NCI-H524 (cell line): ENCODE measurements at regions not wholly inside any gene's neighbourhood (a gene's known extent, or its start where the extent isn't known, plus 50 kb on each side); places are given as distances from the start of the nearest gene placed in this dataset.
"Not testable (repeated sequence)": the region's sequence is repeated elsewhere in the genome, so short reads cannot be mapped to it uniquely, and the experiment has no call there.

Experiments used
- DNase-seq, 2 experiments: peaks; one replicate each; lab custom pipeline; 2025; lab: John Stamatoyannopoulos, UW

DNA sequence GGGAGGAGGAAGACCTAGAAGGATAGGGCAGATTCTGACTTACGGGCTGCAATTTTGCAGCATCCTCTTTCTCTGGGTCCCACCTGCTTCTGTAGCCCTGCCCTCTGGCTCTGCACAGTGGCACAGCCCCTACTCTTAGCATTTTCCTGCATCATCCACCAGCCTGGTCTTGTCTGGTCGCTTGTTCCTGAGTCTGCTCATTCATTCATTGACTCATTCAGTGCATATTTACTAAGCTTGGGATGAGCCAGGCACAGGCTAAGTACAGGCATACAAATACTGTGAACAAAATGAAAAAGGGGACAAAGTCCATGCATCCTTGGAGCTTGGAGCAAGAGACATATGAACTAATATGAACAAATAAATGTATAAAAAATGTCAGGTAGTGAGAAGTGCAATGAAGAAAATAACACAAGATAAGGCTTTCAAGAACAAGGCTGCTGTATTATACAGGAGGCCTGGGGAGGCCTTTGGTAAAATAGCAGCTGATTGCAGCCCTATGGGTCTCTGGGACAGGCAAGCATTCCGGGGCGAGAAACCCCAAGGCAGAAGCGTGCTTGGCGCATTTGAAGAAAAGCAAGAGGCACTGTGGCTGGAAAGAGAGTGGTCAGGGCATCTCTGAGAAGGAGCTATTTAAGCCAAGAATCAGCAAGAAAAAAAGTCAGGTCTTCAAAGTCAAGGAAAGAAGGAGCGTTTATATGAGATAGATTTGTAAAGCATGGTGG is 108.0 kb upstream of the ALX4 start:
- DNase-seq, result no peak

DNA sequence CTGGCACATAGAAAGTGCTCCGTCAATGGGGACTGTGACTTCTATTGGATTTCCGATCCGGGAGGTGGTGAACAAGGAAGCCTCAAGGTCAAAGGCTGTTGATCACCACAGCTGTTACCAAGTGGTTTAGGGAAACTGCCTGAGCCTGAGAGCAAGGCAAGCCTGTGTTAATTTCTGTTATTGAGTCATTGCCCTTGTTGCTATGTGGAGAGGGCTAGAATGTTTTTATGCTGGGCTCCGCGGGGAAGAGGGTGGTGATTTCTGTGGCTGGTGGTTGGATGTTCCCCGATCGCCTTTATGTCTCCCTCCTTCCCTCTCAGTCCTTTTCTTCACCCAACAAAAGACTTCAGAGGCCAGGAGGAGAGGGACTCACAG is 108.5 kb upstream of the ALX4 start:
- DNase-seq, result no peak

DNA sequence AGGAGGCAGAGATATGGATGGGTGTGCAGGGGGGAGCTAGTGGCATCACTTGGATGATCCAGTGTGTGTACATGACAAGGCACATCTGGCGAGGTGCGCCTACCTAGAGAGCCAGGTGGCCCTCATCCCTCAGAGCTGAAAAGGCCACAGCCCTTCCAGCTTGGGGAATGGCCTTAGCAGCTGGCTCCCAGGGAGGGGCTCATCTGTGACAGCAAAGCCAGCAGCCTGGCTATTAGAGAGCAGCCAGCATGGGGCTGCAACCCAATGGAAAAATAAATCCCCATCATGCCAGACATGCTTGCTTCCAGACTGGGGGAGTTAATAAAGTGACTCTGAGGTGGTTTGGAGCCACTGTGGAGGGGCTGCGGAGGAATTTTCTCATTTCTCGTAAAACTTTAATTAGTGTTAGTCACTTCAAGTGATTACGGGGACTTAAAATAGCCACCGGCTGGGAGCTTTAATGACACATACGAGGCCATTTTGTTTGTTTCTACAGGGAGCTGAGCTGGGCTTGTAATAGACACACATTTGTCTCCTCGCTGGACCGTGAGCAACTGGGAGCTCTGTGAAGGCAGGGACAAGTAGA is 111.2 kb upstream of the ALX4 start:
- peak; percentile 46 to 82 for DNase-seq

DNA sequence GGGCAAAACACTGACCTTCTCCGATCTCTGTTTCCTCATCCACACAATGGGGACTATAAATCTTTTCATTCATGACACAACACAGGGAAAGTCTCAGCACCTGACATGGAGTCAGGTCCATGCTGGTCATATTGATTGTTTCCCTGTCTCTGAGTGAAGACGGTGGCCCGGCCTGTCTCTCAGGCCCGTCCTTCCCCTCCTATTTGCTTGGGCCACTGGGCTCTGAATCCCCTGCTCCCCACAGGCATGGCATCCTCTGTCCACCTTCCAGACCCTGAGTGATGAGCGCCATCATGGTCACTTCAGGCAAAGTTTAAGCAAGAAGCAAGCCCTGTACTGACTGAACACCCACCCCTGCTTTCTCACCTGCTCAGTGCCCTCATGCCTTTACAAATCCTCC is 113.3 kb upstream of the ALX4 start:
- DNase-seq, result no peak

DNA sequence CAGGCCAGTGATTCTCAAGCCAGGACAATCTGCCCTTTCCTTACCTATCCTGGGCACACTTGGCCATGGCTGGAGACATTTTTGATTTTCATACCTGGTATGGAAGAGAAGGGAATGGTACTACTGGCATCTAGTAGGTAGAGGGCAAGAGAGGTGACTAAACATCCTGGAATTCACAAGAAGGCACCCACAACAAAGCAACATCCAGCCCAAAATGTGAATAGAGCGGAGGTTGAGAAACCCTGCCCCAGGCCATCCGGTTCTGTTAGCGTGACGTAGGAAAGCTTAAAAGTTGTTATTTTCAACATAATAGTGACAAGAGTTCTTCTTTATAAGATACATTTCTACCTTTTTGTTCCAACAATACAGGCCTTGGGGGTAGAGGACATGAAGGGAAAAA is 114.9 kb upstream of the ALX4 start:
- DNase-seq, result no peak

DNA sequence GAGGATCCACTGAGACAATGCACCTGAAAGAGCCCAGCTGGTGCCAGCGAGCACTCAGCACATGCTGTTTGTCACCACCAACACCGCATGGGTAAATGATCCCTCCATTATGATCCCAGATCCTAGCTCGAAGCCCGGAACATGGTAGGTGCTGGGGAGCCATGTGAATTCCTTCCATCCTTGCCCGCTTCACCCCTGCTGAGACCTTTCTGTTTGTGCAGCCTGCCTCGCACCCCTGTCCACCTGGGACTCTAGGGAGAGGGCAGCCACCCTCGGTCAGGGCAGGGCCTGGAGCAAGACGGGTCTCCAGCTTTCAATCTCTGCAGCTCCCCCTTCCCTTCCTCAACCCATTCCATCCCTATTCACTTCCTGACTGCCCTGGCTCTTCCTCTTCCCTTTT is 116.2 kb upstream of the ALX4 start:
- DNase-seq, result no peak

DNA sequence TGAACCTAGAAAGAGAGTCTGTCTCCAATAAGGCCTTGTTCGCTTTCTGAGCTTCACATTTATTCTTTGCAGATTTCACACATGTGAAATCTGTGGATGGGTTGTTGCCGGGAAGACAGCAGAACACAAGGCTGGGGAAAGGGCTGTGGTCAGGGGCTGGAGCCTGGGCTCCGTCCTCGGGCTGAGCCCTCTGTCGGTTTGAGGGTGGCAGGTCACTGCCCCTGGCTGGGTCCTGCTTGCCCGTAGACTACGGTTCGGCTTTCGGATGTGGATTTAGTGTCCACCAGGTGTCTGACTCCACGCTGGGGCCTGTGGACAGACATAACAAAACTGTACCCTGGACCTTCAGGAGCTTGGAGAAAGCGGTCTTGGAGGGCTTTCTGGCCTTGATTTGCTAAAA is 117.0 kb upstream of the ALX4 start:
- DNase-seq, result no peak

DNA sequence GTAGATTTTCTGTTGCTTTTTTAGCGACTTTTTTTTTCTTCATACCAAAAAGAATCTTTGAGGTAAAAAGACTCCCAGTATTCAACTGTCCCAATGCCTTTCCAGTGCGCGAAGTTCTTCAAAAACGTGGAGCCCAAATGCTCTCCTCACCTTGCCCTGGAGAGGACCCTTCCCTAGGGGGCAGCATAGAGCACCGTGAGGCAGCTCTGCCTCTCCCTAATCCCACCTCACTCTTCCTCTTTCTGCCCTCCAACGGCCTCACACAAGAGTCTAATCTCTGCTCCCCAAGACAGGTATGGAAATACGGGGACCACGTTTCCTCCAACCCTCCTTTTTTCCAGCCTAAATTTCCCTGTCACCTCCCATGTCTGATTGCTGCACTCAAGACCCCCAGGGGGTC is 117.5 kb upstream of the ALX4 start:
- peak in 1 of 2 experiments; percentile 14 for DNase-seq

DNA sequence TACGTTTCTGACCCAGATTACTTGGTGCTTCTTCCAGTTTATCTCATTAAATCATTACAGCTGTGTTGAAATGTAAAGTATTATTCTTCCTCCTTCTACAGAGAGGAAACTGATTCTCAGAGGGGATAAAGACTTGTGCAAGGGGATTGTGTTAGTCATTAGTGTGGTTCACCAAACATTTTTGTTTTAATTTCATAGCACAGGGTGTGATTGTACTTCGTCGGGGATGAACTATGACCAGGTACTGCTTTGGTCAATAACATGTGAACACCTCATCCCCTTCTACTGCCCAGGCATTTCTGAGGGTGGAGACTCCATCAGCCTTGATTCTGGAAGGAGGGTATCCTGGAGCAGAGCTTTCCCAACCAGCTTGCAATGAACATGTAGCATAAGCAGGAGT is 120.2 kb upstream of the ALX4 start:
- DNase-seq, result no peak

DNA sequence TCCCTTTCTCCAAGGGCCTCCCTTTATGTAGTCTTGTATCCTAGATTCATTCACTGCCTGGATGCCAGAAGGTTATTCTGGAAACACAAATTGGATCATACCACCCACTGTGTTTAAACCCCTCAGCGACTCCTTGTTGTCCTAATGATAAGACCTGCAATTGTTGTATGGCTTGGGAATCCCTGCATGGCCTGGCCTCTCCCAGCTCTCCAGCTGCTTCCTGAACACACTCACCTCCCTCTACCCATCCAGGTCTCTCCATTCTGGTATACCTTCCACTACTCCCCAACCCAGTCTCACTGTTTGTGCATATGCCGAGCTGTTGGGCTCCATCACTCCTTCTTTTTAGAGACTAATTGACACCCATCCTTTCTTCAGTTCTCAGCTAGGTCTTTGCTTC is 124.3 kb upstream of the ALX4 start:
- DNase-seq, result peak; percentile 47 to 71

DNA sequence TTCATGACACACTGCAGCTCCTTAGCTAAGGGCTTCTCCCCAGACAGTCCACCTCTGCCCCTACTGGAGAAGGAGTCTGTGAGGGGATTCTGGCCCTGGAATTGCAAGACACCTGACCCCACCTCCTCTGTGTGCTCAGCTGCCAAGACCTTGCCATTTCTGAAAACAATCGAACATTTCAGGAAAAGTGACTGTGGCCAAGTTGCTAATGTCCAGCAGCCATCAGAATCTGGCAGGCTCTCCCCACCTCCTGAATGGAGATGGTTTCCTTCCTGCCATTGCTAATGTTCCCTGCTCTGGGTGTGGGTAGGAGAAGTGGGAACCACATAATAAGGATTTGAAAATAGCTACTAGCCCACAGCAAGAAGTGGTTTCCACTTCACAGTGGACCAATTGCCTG is 127.2 kb upstream of the ALX4 start:
- no peak for DNase-seq

DNA sequence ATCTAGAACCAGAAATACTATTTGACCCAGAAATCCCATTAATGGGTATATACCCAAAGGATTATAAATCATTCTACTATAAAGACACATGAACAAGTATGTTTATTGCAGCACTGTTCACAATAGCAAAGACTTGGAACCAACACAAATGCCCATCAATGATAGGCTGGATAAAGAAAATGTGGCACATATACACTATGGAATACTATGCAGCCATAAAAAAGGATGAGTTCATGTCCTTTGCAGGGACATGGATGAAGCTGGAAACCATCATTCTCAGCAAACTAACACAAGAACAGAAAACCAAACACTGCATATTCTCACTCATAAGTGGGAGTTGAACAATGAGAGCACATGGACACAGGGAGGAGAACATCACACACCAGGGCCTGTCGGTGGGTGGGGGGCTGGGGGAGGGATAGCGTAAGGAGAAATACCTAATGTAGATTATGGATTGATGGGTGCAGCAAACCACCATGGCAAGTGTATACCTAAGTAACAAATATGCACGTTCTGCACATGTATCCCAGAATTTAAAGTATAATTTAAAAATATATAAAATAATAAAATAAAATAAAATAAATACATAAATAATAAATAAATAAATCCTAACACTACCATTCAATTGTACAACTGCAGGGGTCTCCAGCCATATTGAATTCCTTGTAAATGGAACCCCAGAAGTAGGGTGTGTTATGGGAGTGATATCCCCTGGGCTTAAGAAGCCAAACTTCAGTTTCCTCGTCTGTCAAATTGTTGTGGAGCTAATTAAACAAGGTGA is 122.4 kb upstream of the CD82 start:
- not testable (repeated sequence) for DNase-seq

DNA sequence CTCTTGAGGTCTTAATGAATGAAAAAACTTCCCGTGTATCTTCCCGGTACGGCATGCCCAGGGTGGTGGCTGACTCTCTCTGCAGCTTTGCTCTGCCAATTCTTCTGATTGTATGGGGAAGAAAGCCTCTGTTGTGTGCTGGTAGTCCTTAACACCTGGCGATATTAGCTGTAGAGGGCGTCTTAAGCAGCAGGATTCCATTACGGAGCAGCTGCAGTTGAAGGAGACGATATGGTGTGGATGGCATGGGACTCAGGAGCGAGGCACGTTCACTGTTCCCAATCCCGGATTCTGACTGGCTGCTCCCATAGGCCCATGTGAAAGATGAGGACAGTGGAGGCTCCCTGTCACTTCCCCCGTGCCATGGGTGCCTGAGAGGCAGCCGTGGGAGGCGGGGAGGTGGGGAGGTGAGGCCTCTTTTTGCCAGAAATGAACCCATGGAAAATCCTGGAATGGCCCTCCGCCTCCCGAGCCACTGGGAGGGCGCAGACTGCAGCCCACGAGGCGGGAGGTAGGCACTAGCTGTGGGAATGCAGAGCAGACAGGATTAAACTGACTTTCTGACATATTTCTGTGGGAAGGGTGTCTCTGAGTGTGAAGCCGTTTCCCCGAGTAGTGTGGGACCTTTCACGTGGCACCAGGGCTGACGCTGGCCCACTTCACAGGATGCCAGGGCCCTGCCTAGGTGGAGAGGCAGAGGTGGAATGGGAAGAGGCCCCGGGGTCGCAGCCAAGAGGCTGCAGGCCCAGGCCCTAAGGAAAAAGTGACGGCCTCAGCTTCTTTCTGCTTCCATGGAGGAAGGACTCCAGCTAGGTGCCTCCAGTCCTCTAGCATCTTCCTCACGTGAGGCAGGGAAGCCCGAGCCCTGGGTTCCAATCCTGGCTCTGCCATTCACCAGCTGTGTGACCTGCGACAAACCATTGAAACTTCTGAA is 121.4 kb upstream of the CD82 start:
- peak; percentile 25 to 79 for DNase-seq

DNA sequence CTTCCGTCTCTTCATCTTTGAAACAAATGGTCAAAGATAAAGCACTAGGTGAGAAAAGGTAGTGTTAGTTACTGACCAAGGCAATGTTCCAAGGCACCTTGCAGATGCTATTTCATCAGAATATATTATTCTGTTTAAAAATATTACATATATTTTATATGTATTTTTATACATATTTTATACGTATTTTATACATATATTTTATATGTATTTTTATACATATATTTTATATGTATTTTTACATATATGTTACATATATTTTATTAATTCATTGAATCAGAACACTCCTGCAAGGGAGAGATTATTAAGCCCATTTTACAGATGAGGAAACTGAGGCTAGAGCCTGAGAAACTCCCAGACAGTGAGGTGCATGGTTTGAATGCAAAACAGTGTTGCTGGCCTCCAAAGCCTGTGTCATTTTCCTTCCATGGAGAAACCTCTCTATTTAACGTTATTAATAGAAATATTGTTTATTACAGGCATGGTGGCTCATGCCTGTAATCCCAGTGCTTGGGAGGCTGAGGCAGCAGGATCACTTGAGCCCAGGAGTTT is 120.6 kb upstream of the CD82 start:
- no peak for DNase-seq

DNA sequence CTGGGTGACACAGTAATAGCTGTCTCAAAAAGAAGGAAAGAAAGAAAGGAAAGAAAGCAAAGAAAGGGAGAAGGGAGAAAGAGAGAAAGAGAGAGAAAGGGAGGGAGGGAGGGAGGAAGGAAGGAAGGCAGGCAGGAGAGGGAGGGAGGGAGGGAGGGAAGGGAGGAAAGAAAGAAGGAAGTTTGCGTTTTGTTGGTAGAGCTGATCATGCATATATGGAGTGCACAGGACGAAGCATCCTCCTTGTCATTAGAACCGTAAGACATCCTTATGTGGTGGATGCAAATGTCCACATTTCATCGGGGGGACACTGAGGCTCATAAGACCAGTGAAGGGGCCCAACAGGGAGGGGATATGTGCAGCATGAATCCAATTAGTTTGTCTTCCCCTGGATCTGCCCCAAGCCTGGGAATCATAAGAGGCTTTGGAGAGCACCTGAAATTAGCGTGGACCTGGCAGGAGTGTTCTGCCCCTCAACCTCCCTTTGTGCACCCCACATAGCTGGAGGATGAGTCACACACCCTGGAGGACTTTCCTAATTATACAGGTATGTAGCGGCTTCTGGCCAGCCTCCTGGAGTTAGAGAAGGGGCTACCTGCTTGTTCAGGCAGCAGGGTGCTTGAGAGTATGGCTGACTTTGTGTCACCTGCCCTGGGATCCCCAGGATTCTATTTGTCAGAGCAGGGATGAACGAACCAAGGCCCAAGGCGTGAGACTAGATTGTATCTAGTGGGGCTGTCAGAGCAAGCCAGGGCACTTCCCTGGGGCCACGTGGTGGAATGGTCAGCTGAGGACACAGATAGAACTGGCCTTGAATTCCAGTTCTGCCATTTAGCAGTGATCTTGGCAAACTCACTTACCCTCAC is 119.7 kb upstream of the CD82 start:
- no peak for DNase-seq

DNA sequence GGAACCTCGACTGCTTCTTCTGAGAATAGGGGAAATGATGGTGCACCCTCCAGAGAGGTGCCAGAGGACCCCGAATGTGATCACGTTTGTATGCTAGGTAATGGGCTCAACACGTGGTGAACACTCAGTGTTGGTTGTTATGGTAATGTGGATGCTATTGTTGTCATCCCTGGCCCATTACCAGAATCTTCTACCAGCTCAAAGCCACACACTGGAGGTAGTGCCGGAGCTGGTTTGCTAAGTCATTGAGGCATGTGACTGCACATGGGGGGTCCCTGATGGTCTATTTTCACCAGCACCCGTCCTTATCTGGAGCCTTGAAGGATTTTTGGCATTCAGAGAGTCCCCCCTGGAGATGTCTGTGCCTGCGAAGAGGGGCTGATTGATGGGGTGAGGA is 119.1 kb upstream of the CD82 start:
- no peak for DNase-seq

DNA sequence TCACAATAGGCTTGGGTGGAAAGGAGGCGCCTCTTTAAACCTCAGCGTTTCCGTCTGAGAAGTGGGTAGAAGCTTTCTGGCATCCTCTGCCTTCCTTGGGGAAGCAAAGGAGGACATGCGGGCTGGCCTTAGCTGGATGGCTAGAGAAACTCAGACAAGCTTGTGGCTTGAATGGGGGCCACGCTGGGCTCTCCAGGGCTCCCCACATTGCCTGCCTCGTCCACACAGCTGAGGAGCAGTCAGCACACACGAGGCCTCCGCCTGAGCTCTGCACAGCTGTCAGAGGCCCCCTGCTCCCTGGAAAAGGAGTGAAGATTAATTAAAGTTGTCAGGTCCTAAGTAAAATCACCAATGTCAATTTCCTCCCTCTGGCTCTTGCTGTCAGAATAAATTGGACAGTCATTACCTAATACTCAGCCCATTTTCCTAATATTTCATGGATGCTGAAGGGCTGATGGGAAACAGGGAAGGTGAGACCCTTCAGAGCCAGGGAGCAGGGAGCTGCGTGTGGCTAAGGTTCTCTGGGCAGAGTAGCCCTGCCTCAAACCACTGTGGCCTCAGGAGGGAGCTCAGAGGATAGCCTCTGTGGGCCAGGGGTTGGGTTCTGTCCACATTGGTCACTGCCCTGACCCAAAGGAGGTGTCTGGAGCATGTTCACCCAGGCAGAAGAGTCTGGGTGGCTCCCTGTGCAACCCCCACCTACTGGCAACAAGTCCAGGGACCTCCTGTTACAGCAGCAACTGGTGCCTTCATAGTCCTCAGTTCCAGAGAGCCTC is 118.3 kb upstream of the CD82 start:
- DNase-seq, result no peak

DNA sequence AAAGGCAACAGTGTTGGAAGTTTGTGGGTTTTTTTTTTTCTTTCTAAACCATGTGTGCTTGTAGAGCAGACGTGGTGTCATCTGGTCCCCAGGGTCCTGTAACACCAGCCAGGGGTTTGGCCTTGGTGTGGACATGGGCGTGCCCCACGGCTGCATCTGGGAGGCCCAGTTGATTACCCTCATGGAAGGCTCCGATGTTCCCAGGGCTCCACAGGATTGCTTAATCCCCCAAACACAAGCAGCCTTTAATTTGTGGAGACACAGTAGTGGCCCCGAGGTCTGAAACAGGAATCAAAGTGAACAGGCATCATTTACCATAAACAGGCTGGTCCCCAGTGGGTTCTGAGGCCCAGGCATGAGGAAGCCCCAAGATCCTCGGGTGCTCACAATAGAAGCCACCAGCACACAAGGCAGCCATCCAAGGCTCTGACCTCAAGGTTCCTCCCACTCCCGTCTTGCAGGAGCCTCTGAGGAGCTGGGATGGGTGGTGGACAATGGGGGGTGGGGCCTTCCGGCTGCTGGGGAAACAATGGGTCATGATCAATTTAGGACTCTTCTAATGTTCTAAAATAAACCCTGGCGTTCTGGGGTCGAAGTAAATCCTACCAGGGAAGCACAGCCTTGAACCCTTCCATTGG is 115.0 kb upstream of the CD82 start:
- no peak for DNase-seq

DNA sequence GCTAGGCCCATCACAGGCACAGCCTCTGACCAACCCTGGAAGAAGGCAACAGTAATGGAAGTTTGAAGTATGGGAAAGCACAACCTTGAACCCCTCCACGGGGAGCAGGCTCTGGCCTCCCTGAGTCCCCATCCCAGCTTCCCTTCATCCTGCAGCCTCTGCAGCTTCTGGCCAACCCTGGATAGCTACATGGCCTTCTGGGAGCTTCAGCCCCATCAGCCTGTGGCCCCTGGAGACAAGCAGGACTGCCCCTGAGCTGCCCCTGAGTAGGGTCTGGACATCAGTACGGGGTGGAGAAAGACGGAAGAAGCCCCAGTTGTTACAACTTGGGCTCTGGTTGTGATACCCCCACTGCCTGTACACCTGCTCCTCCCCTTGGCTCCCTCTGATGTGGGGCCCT is 113.8 kb upstream of the CD82 start:
- DNase-seq, result no peak
